CD4-positive, alpha-beta T cell (primary cell): ENCODE measurements at regions not wholly inside any gene's neighbourhood (a gene's known extent, or its start where the extent isn't known, plus 50 kb on each side); places are given as distances from the start of the nearest gene placed in this dataset.

Experiments
- ATAC-seq: fragments of 200-7000 bp; cut with Tn5 transposase; one replicate; pipeline ENCODE4 v1.10.0; 2022; ENCODE audit warnings: mild to moderate bottlenecking; ENCODE audit not compliant: poor library complexity
- CTCF ChIA-PET: fragments of 350-600 bp; sonication (Branson Sonifier 250); formaldehyde crosslinking; loops from one replicate; lab custom pipeline; 2021; ENCODE audit warnings: antibody characterized with exemption, inconsistent platforms; lab: Charles Lee
- POLR2A ChIA-PET: fragments of 350-600 bp; sonication (Branson Sonifier 250); formaldehyde crosslinking; loops from one replicate; lab custom pipeline; 2021; ENCODE audit warnings: antibody characterized with exemption, inconsistent platforms; lab: Charles Lee
- DNase-seq, 14 experiments: peaks; one replicate each; pipeline ENCODE4 v3.0.0-alpha.2; 2013 to 2020; ENCODE audit warnings: mixed read lengths in 2 of 14
- H3K27ac ChIP-seq, 2 donors: one replicate each; pipeline versions ENCODE4 v1.5.1 to v1.7.0; 2013; ENCODE audit warnings: low read length in 2 of 2, low read depth in 1 of 2, mild to moderate bottlenecking in 1 of 2
- H3K27me3 ChIP-seq, 2 experiments: 1 replicate in 1 of 2; 2 replicates in 1 of 2; pipeline versions ENCODE4 v1.6.1 to v1.7.0; 2013; ENCODE audit warnings: low read length in 2 of 2, control low read depth in 1 of 2, mild to moderate bottlenecking in 1 of 2, moderate library complexity in 1 of 2; ENCODE audit not compliant: insufficient read depth in 2 of 2, control insufficient read depth in 1 of 2
- H3K36me3 ChIP-seq: one replicate; pipeline ENCODE4 v1.6.1; 2013; ENCODE audit warnings: low read length, control low read depth; ENCODE audit not compliant: insufficient read depth
- H3K4me1 ChIP-seq: one replicate; pipeline ENCODE4 v1.6.1; 2013; ENCODE audit warnings: low read length, control low read depth; ENCODE audit not compliant: insufficient read depth
- H3K4me3 ChIP-seq: one replicate; pipeline ENCODE4 v1.5.1; 2013; ENCODE audit warnings: mild to moderate bottlenecking, low read length, moderate library complexity
- H3K9me3 ChIP-seq, 2 experiments: 1 replicate in 1 of 2; 2 replicates in 1 of 2; pipeline versions ENCODE4 v1.6.1 to v1.7.0; 2013; ENCODE audit warnings: low read length in 2 of 2, mild to moderate bottlenecking in 2 of 2, control low read depth in 1 of 2, moderate library complexity in 1 of 2; ENCODE audit not compliant: control insufficient read depth in 1 of 2, insufficient read depth in 1 of 2
- H3K27ac Mint-ChIP-seq: one replicate; pipeline ENCODE4 v1.8.0; 2020; ENCODE audit warnings: mixed read lengths
- H3K27me3 Mint-ChIP-seq: one replicate; pipeline ENCODE4 v1.8.0; 2021; ENCODE audit warnings: mixed read lengths
- H3K36me3 Mint-ChIP-seq: one replicate; pipeline ENCODE4 v1.8.0; 2021; ENCODE audit warnings: low read depth, mixed read lengths
- H3K4me1 Mint-ChIP-seq: one replicate; pipeline ENCODE4 v1.8.0; 2021; ENCODE audit warnings: low read depth, mixed read lengths
- H3K4me3 Mint-ChIP-seq: one replicate; pipeline ENCODE4 v1.8.0; 2020; ENCODE audit warnings: mild to moderate bottlenecking, mixed read lengths
- H3K9me3 Mint-ChIP-seq: one replicate; pipeline ENCODE4 v1.8.0; 2020; ENCODE audit warnings: mixed read lengths
- intact Hi-C, 2 experiments: fragments of 100-400 bp; cut with DNase I in 1 of 2; cut with micrococcal nuclease in 1 of 2; formaldehyde crosslinking; loops; one replicate each; pipeline versions ENCODE4 v1.15.1 to v1.9.0; 2023 to 2025; cut with DNase I, micrococcal nuclease
- TF ChIP-seq, protein P1 (sequence below): fragments of 200-600 bp; IDR thresholded peaks from one replicate; pipeline ENCODE4 v1.8.0; 2022; ENCODE audit warnings: antibody characterized with exemption, mild to moderate bottlenecking

- TF ChIP-seq, protein P1, sequence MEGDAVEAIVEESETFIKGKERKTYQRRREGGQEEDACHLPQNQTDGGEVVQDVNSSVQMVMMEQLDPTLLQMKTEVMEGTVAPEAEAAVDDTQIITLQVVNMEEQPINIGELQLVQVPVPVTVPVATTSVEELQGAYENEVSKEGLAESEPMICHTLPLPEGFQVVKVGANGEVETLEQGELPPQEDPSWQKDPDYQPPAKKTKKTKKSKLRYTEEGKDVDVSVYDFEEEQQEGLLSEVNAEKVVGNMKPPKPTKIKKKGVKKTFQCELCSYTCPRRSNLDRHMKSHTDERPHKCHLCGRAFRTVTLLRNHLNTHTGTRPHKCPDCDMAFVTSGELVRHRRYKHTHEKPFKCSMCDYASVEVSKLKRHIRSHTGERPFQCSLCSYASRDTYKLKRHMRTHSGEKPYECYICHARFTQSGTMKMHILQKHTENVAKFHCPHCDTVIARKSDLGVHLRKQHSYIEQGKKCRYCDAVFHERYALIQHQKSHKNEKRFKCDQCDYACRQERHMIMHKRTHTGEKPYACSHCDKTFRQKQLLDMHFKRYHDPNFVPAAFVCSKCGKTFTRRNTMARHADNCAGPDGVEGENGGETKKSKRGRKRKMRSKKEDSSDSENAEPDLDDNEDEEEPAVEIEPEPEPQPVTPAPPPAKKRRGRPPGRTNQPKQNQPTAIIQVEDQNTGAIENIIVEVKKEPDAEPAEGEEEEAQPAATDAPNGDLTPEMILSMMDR = no peak
- POLR2A ChIA-PET = no interaction called here
- peaks cover 19% of the 10 kb centered on the region for H3K27me3 Mint-ChIP-seq
- no peaks in the 10 kb centered on the region for H3K4me1 Mint-ChIP-seq
- H3K36me3 Mint-ChIP-seq = no peaks in the 10 kb centered on the region
- no peak for ATAC-seq
- intact Hi-C loops = no loop called here
- Histone ChIP-seq H3K36me3 (no peaks in the 10 kb centered on the region), H3K9me3 (peaks cover 0 to 5% of the 10 kb centered on the region in 2 experiments), H3K4me1 (no peaks in the 10 kb centered on the region), H3K27me3 (peaks cover 6 to 13% of the 10 kb centered on the region in 2 experiments), H3K4me3 (no peak overlapping the region), H3K27ac (no peak overlapping the region)
- no peaks in the 10 kb centered on the region for H3K9me3 Mint-ChIP-seq
- H3K4me3 Mint-ChIP-seq = no peak overlapping the region
- no peak overlapping the region for H3K27ac Mint-ChIP-seq
- CTCF ChIA-PET = no interaction called here
- DNase-seq = peak in 3 of 14 experiments; percentile 9 to 45 (median 34)
These were observed 98.2 kb upstream of the PRR5 start for GRCh38 chr22:44603767-44604166.

DNA sequence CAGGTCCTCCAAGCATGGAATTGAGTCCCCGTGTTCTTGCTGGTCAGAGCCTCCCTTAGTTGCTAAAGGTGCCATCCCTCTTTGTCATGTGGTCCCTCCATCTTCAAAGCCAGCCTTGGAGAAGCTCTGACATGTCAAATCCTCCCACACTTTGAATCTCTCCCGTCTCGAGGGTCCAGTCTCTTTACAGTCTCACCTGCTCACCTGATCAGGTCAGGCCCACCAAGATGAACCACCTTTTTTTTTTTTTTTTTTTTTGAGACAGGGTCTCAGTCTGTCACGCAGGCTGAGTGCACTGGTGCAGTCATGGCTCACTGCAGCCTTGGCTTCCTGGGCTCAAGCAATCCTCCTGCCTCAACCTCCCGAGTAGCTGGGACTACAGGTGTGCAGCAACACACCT, 100.3 kb upstream of the PRR5 start:
- CTCF ChIA-PET = no interaction called here
- no peaks in the 10 kb centered on the region for H3K36me3 ChIP-seq
- no peaks in the 10 kb centered on the region for H3K9me3 Mint-ChIP-seq

DNA sequence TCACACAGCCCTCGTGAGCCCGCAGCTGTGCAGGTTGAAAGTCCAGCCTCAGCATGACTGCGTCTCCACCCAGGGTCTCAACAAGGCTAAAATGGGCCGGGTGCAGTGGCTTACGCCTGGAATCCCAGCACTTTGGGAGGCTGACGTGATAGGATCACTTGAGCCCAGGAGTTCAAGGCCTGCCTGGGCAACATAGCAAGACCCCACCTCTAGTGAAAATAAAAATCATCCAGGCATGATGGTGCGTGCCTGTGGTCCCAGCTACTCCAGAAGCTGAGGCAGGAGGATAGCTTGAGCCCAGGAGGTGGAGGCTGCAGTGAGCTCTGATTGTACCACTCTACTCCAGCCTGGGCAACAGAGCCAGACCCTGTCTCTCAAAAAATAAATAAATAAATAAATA, 100.8 kb upstream of the PRR5 start:
- H3K27ac ChIP-seq = no peak overlapping the region
- ATAC-seq (no peak), DNase-seq (no peak)
- ChIA-PET POLR2A (no interaction called here), CTCF (no interaction called here)
- no peak overlapping the region for H3K4me3 Mint-ChIP-seq
- H3K9me3 Mint-ChIP-seq = no peaks in the 10 kb centered on the region
- no peaks in the 10 kb centered on the region for H3K36me3 Mint-ChIP-seq
- no peaks in the 10 kb centered on the region for H3K4me1 Mint-ChIP-seq
- H3K4me3 ChIP-seq = no peak overlapping the region
- TF ChIP-seq, protein P1 = no peak
- no peaks in the 10 kb centered on the region for H3K9me3 ChIP-seq
- H3K27me3 ChIP-seq = peaks cover 4 to 13% of the 10 kb centered on the region in 2 experiments
- H3K4me1 ChIP-seq = no peaks in the 10 kb centered on the region
- H3K36me3 ChIP-seq = no peaks in the 10 kb centered on the region
- intact Hi-C loops = no loop called here
- H3K27me3 Mint-ChIP-seq = peaks cover 17% of the 10 kb centered on the region
- H3K27ac Mint-ChIP-seq = no peak overlapping the region

More for the DNA sequence above, 100.3 kb upstream of the PRR5 start:
- no peak for DNase-seq
- H3K4me3 ChIP-seq = no peak overlapping the region
- H3K4me1 ChIP-seq = no peaks in the 10 kb centered on the region
- Mint-ChIP-seq H3K27me3 (peaks cover 15% of the 10 kb centered on the region), H3K4me3 (no peak overlapping the region), H3K4me1 (no peaks in the 10 kb centered on the region), H3K36me3 (no peaks in the 10 kb centered on the region), H3K27ac (no peak overlapping the region)
- no peak for ATAC-seq
- intact Hi-C loops = no loop called here
- H3K27ac ChIP-seq = no peak overlapping the region
- H3K27me3 ChIP-seq = peaks cover 6 to 13% of the 10 kb centered on the region in 2 experiments
- POLR2A ChIA-PET = no interaction called here
- no peaks in the 10 kb centered on the region for H3K9me3 ChIP-seq
- TF ChIP-seq, protein P1 = no peak
